ENCODE measurements at regions not wholly inside any gene's neighbourhood (a gene's known extent, or its start where the extent isn't known, plus 50 kb on each side); places are given as distances from the start of the nearest gene placed in this dataset.

- H3K36me3 ChIP-seq (ENCODE audit: control insufficient read depth, insufficient read depth, low read length), result no peaks in the 10 kb centered on the region
- 0% methylated on average over 2 of the region's 2 CpGs for WGBS (ENCODE audit: insufficient coverage, low coverage, missing lambda C conversion rate)
- no peak for FAIRE-seq
- H3K4me3 ChIP-seq, result no peak overlapping the region
- ATAC-seq, result no peak
- BruUV-seq (replicated peaks), result no TSS peak
- in situ Hi-C loops (cut with MboI), result no loop called here
- POLR2A ChIA-PET, result no interaction called here
- no peak overlapping the region for H3K4me2 ChIP-seq (ENCODE audit: insufficient read depth, low read length)
- H3K27me3 ChIP-seq (ENCODE audit: control insufficient read depth in 2 of 2, insufficient read depth in 2 of 2, low read length in 2 of 2), result no peaks in the 10 kb centered on the region
- H3K9me3 ChIP-seq (replicated peaks; ENCODE audit: control insufficient read depth, insufficient read depth, low read depth, low read length), result no peaks in the 10 kb centered on the region
- no peak overlapping the region for H3K9ac ChIP-seq (ENCODE audit: insufficient read depth in 1 of 2, low read depth in 2 of 2, low read length in 2 of 2)
- H3K9me1 ChIP-seq (ENCODE audit: control insufficient read depth, insufficient read depth, low read length), result no peaks in the 10 kb centered on the region
- intact Hi-C loops (cut with micrococcal nuclease), result no loop called here
- CTCF ChIA-PET (ENCODE audit: low intra/inter-chr PET ratio), result no interaction called here
- H4K20me1 ChIP-seq (replicated peaks; ENCODE audit: control insufficient read depth, insufficient read depth, low read length), result no peaks in the 10 kb centered on the region
- no peaks in the 10 kb centered on the region for H3K79me2 ChIP-seq (ENCODE audit: control insufficient read depth, insufficient read depth, low read length)
- H2AFZ ChIP-seq (ENCODE audit: low read depth, low read length), result no peak overlapping the region
- no peak for DNase-seq (ENCODE audit: extremely low read depth in 1 of 4, low spot score in 3 of 4)
- H3K4me1 ChIP-seq (replicated peaks in 1 of 2; ENCODE audit: control insufficient read depth in 2 of 2, insufficient read depth in 2 of 2, low read length in 2 of 2), result no peaks in the 10 kb centered on the region
- TF ChIP-seq, protein P1, sequence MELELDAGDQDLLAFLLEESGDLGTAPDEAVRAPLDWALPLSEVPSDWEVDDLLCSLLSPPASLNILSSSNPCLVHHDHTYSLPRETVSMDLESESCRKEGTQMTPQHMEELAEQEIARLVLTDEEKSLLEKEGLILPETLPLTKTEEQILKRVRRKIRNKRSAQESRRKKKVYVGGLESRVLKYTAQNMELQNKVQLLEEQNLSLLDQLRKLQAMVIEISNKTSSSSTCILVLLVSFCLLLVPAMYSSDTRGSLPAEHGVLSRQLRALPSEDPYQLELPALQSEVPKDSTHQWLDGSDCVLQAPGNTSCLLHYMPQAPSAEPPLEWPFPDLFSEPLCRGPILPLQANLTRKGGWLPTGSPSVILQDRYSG (tag; conservative IDR thresholded peaks at IDR 0.05; ENCODE audit: low read depth), result no peak
- TF ChIP-seq HMG20B (CRISPR knock-in tag; IDR thresholded peaks at IDR 0.05), result no peak
- TF ChIP-seq, protein P2, sequence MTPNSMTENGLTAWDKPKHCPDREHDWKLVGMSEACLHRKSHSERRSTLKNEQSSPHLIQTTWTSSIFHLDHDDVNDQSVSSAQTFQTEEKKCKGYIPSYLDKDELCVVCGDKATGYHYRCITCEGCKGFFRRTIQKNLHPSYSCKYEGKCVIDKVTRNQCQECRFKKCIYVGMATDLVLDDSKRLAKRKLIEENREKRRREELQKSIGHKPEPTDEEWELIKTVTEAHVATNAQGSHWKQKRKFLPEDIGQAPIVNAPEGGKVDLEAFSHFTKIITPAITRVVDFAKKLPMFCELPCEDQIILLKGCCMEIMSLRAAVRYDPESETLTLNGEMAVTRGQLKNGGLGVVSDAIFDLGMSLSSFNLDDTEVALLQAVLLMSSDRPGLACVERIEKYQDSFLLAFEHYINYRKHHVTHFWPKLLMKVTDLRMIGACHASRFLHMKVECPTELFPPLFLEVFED (CRISPR knock-in tag; conservative IDR thresholded peaks at IDR 0.05), result no peak
- no peak for TF ChIP-seq PHF21A (IDR thresholded peaks at IDR 0.05; ENCODE audit: borderline replicate concordance, low read depth)
- no peak for TF ChIP-seq SOX6 (IDR thresholded peaks at IDR 0.05)
- TF ChIP-seq PTTG1 (tag; IDR thresholded peaks at IDR 0.05; ENCODE audit: low read depth), result no peak
- no peak for TF ChIP-seq ATF4 (CRISPR knock-in tag; IDR thresholded peaks at IDR 0.05)
- TF ChIP-seq, protein P3, sequence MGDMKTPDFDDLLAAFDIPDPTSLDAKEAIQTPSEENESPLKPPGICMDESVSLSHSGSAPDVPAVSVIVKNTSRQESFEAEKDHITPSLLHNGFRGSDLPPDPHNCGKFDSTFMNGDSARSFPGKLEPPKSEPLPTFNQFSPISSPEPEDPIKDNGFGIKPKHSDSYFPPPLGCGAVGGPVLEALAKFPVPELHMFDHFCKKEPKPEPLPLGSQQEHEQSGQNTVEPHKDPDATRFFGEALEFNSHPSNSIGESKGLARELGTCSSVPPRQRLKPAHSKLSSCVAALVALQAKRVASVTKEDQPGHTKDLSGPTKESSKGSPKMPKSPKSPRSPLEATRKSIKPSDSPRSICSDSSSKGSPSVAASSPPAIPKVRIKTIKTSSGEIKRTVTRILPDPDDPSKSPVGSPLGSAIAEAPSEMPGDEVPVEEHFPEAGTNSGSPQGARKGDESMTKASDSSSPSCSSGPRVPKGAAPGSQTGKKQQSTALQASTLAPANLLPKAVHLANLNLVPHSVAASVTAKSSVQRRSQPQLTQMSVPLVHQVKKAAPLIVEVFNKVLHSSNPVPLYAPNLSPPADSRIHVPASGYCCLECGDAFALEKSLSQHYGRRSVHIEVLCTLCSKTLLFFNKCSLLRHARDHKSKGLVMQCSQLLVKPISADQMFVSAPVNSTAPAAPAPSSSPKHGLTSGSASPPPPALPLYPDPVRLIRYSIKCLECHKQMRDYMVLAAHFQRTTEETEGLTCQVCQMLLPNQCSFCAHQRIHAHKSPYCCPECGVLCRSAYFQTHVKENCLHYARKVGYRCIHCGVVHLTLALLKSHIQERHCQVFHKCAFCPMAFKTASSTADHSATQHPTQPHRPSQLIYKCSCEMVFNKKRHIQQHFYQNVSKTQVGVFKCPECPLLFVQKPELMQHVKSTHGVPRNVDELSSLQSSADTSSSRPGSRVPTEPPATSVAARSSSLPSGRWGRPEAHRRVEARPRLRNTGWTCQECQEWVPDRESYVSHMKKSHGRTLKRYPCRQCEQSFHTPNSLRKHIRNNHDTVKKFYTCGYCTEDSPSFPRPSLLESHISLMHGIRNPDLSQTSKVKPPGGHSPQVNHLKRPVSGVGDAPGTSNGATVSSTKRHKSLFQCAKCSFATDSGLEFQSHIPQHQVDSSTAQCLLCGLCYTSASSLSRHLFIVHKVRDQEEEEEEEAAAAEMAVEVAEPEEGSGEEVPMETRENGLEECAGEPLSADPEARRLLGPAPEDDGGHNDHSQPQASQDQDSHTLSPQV (IDR thresholded peaks at IDR 0.05), result no peak
- TF ChIP-seq ZNF239 (CRISPR knock-in tag; IDR thresholded peaks at IDR 0.05), result no peak
- no peak for TF ChIP-seq MYNN (IDR thresholded peaks at IDR 0.05)
- no peak for TF ChIP-seq MYNN (CRISPR knock-in tag; IDR thresholded peaks at IDR 0.05)
- no peak for TF ChIP-seq RAD51 (IDR thresholded peaks at IDR 0.05; ENCODE audit: borderline replicate concordance, low read depth)
- TF ChIP-seq ZNF431 (CRISPR knock-in tag; IDR thresholded peaks at IDR 0.05), result no peak
- H3K27ac ChIP-seq (ENCODE audit: extremely low read depth, low read depth, low read length), result no peak overlapping the region
Measured at GRCh38 chr4:111501946-111502345, 643.3 kb upstream of the FAM241A start.
